Astrocyte (in vitro differentiated cells and primary cell): ENCODE measurements at regions not wholly inside any gene's neighbourhood (a gene's known extent, or its start where the extent isn't known, plus 50 kb on each side); places are given as distances from the start of the nearest gene placed in this dataset.

ENCODE experiments used
- DNase-seq: peaks from one replicate; pipeline ENCODE4 v3.0.0-alpha.2; 2010; ENCODE audit warnings: low read depth
- FAIRE-seq: peaks from 2 replicates; lab custom pipeline; 2011; peaks lifted over from hg19 to GRCh38; lab: Jason Lieb, UNC
- H2AFZ ChIP-seq: 2 replicates; pipeline ENCODE4 v1.6.0; 2012; ENCODE audit warnings: low read depth, low read length, inconsistent platforms
- H3K27ac ChIP-seq: 2 replicates; pipeline ENCODE4 v1.5.1; 2011; ENCODE audit warnings: low read depth, low read length, inconsistent platforms
- H3K27me3 ChIP-seq: 2 replicates; pipeline ENCODE4 v1.6.0; 2011; ENCODE audit warnings: low read length, inconsistent platforms; ENCODE audit not compliant: insufficient read depth
- H3K36me3 ChIP-seq: 2 replicates; pipeline ENCODE4 v1.5.1; 2011; ENCODE audit warnings: low read length, inconsistent platforms; ENCODE audit not compliant: insufficient read depth
- H3K4me1 ChIP-seq: 2 replicates; pipeline ENCODE4 v1.5.1; 2011; ENCODE audit warnings: low read length, inconsistent platforms; ENCODE audit not compliant: insufficient read depth
- H3K4me2 ChIP-seq: 2 replicates; pipeline ENCODE4 v1.6.0; 2012; ENCODE audit warnings: low read length, inconsistent platforms
- H3K4me3 ChIP-seq: 2 replicates; pipeline ENCODE4 v1.5.1; 2011; ENCODE audit warnings: low read depth, mild to moderate bottlenecking, low read length, inconsistent platforms; ENCODE audit not compliant: insufficient read depth
- H3K79me2 ChIP-seq: 2 replicates; pipeline ENCODE4 v1.6.0; 2012; ENCODE audit warnings: mild to moderate bottlenecking, low read length, inconsistent platforms; ENCODE audit not compliant: insufficient read depth
- H3K9ac ChIP-seq: 2 replicates; pipeline ENCODE4 v1.6.0; 2012; ENCODE audit warnings: mild to moderate bottlenecking, low read length, inconsistent platforms
- H3K9me3 ChIP-seq: 2 replicates; pipeline ENCODE4 v1.5.1; 2012; ENCODE audit warnings: low read depth, mild to moderate bottlenecking, low read length, inconsistent platforms; ENCODE audit not compliant: insufficient read depth
- H4K20me1 ChIP-seq: 2 replicates; pipeline ENCODE4 v1.6.0; 2012; ENCODE audit warnings: low read length, inconsistent platforms; ENCODE audit not compliant: insufficient read depth
- H3K27ac Mint-ChIP-seq: one replicate; pipeline ENCODE4 v1.8.0; 2021; ENCODE audit warnings: mild to moderate bottlenecking, mixed read lengths; ENCODE audit not compliant: unreplicated experiment
- H3K27me3 Mint-ChIP-seq: one replicate; pipeline ENCODE4 v1.8.0; 2021; ENCODE audit warnings: low read depth, mixed read lengths; ENCODE audit not compliant: unreplicated experiment
- H3K36me3 Mint-ChIP-seq: one replicate; pipeline ENCODE4 v1.8.0; 2021; ENCODE audit warnings: low read depth, mixed read lengths; ENCODE audit not compliant: unreplicated experiment
- H3K4me1 Mint-ChIP-seq: one replicate; pipeline ENCODE4 v1.8.0; 2021; ENCODE audit warnings: low read depth, mixed read lengths; ENCODE audit not compliant: unreplicated experiment
- H3K4me3 Mint-ChIP-seq: one replicate; pipeline ENCODE4 v1.8.0; 2021; ENCODE audit warnings: mild to moderate bottlenecking, moderate library complexity, mixed read lengths; ENCODE audit not compliant: unreplicated experiment
- H3K9me3 Mint-ChIP-seq: one replicate; pipeline ENCODE4 v1.8.0; 2021; ENCODE audit warnings: mild to moderate bottlenecking, mixed read lengths; ENCODE audit not compliant: unreplicated experiment
- CTCF ChIP-seq: IDR thresholded peaks from 2 replicates; pipeline ENCODE4 v1.5.1; 2011; ENCODE audit warnings: low read depth, mild to moderate bottlenecking, inconsistent platforms, low read length, moderate library complexity; ENCODE audit not compliant: insufficient read depth
- EZH2 ChIP-seq: IDR thresholded peaks from 2 replicates; pipeline ENCODE4 v1.6.1; 2012; ENCODE audit warnings: mild to moderate bottlenecking, low read length, inconsistent platforms; ENCODE audit not compliant: insufficient read depth

GRCh38 chrX:113868177-113868576, 715.7 kb upstream of the HTR2C start:
- no peak for DNase-seq
- peak; percentile 96 for FAIRE-seq
- Histone ChIP-seq H2AFZ (no peak overlapping the region), H3K79me2 (no peaks in the 10 kb centered on the region), H3K27me3 (no peaks in the 10 kb centered on the region), H3K4me1 (no peaks in the 10 kb centered on the region), H4K20me1 (no peaks in the 10 kb centered on the region), H3K36me3 (no peaks in the 10 kb centered on the region), H3K4me2 (no peak overlapping the region), H3K4me3 (no peak overlapping the region), H3K9me3 (no peaks in the 10 kb centered on the region), H3K27ac (no peak overlapping the region), H3K9ac (no peak overlapping the region)
- H3K27ac Mint-ChIP-seq = no peak overlapping the region
- H3K27me3 Mint-ChIP-seq = no peaks in the 10 kb centered on the region
- H3K4me3 Mint-ChIP-seq = no peak overlapping the region
- no peaks in the 10 kb centered on the region for H3K9me3 Mint-ChIP-seq
- TF ChIP-seq EZH2 (no peak), CTCF (no peak)
- peaks cover 5% of the 10 kb centered on the region for H3K4me1 Mint-ChIP-seq
- no peaks in the 10 kb centered on the region for H3K36me3 Mint-ChIP-seq

- no peak overlapping the region for H3K4me3 Mint-ChIP-seq
- Histone ChIP-seq H3K79me2 (no peaks in the 10 kb centered on the region), H4K20me1 (no peaks in the 10 kb centered on the region), H3K27me3 (no peaks in the 10 kb centered on the region), H3K9me3 (no peaks in the 10 kb centered on the region), H3K4me3 (no peak overlapping the region), H3K36me3 (no peaks in the 10 kb centered on the region), H3K4me2 (no peak overlapping the region), H3K9ac (no peak overlapping the region), H3K4me1 (no peaks in the 10 kb centered on the region), H2AFZ (no peak overlapping the region), H3K27ac (no peak overlapping the region)
- FAIRE-seq = no peak
- TF ChIP-seq EZH2 = no peak
- TF ChIP-seq CTCF = no peak
- no peaks in the 10 kb centered on the region for H3K4me1 Mint-ChIP-seq
- DNase-seq = no peak
- H3K27me3 Mint-ChIP-seq = no peaks in the 10 kb centered on the region
- no peaks in the 10 kb centered on the region for H3K36me3 Mint-ChIP-seq
- H3K27ac Mint-ChIP-seq = no peak overlapping the region
- no peaks in the 10 kb centered on the region for H3K9me3 Mint-ChIP-seq
Measured at GRCh38 chrX:113849408-113849807, 734.5 kb upstream of the HTR2C start.

- Mint-ChIP-seq H3K36me3 (no peaks in the 10 kb centered on the region), H3K27ac (no peak overlapping the region), H3K4me3 (no peak overlapping the region), H3K27me3 (no peaks in the 10 kb centered on the region), H3K4me1 (no peaks in the 10 kb centered on the region), H3K9me3 (no peaks in the 10 kb centered on the region)
- Histone ChIP-seq H3K27ac (no peak overlapping the region), H3K79me2 (no peaks in the 10 kb centered on the region), H3K4me2 (no peak overlapping the region), H3K4me3 (no peak overlapping the region), H3K9me3 (no peaks in the 10 kb centered on the region), H3K9ac (no peak overlapping the region), H3K27me3 (no peaks in the 10 kb centered on the region), H3K4me1 (no peaks in the 10 kb centered on the region), H2AFZ (no peak overlapping the region), H4K20me1 (no peaks in the 10 kb centered on the region), H3K36me3 (no peaks in the 10 kb centered on the region)
- peak; percentile 17 for FAIRE-seq
- no peak for TF ChIP-seq CTCF
- no peak for TF ChIP-seq EZH2
- DNase-seq = peak; percentile 5
Measured at GRCh38 chrX:113833096-113834055, 750.5 kb upstream of the HTR2C start.
